Adrenal gland (tissue), 9 donors: ENCODE measurements at regions not wholly inside any gene's neighbourhood (a gene's known extent, or its start where the extent isn't known, plus 50 kb on each side); places are given as distances from the start of the nearest gene placed in this dataset.
"Not testable (repeated sequence)": the region's sequence is repeated elsewhere in the genome, so short reads cannot be mapped to it uniquely, and the experiment has no call there.

Experiments
- DNase-seq, 7 donors: peaks; one replicate each; pipeline ENCODE4 v3.0.0-alpha.2; 2019 to 2020
- H3K27ac ChIP-seq, 5 donors: fragments of 200-600 bp; sonication (generic) in 4 of 5; 1 replicate in 3 of 5; 2 replicates in 2 of 5; pipeline versions ENCODE4 v1.5.1 to v1.8.0; 2016 to 2020; ENCODE audit warnings: mild to moderate bottlenecking in 1 of 5
- H3K27me3 ChIP-seq: fragments of 200-600 bp; 2 replicates; pipeline ENCODE4 v1.8.0; 2021
- H3K36me3 ChIP-seq, 2 donors: fragments of 200-600 bp; replicated peaks in 1 of 2; 1 replicate in 1 of 2; 2 replicates in 1 of 2; pipeline versions ENCODE4 v1.5.1 to v1.8.0; 2018 to 2022
- H3K4me1 ChIP-seq, 2 donors: fragments of 200-600 bp; replicated peaks in 1 of 2; 1 replicate in 1 of 2; 2 replicates in 1 of 2; pipeline versions ENCODE4 v1.5.1 to v1.8.0; 2018 to 2021
- H3K4me3 ChIP-seq, 4 donors: fragments of 200-600 bp; sonication (generic) in 3 of 4; one replicate each; pipeline ENCODE4 v1.5.1; 2016 to 2018
- H3K9me3 ChIP-seq, 3 donors: fragments of 200-600 bp; sonication (generic) in 1 of 3; replicated peaks in 1 of 3; 1 replicate in 2 of 3; 2 replicates in 1 of 3; pipeline versions ENCODE4 v1.5.1 to v1.8.0; 2016 to 2021
- CTCF ChIP-seq, 6 experiments: fragments of 450-650 bp in 4 of 6; fragments of 200-600 bp in 2 of 6; sonication (generic) in 1 of 6; IDR thresholded peaks; 1 replicate in 5 of 6; 2 replicates in 1 of 6; pipeline versions ENCODE4 v1.5.1 to v1.8.0; 2016 to 2021; ENCODE audit warnings: antibody characterized with exemption in 6 of 6, mild to moderate bottlenecking in 2 of 6, moderate library complexity in 1 of 6
- POLR2A ChIP-seq, 2 donors: fragments of 450-650 bp; IDR thresholded peaks; one replicate each; pipeline ENCODE4 v1.6.1; 2017; ENCODE audit warnings: antibody characterized with exemption in 2 of 2, mild to moderate bottlenecking in 2 of 2, moderate library complexity in 1 of 2
- WGBS, 4 donors: extraction: QIAGEN DNeasy Blood & Tissue Kit in 2 of 4; methylation state at CpG; one replicate each; pipeline versions ENCODE4 v1.1.5 to v1.1.7; 2013 to 2017; 5-methylcytosine and 5-hydroxymethylcytosine counted together
- intact Hi-C, 2 donors: fragments of 100-400 bp; cut with DNase I; formaldehyde crosslinking; loops; one replicate each; pipeline versions ENCODE4 v1.14.1 to v1.15.0; 2022 to 2023
- donor health status: healthy with polysubstance abuse.
- donor health status: Bipolar disorder and iron deficiency.
- donor health status: DM: yes; HTN: yes; CAD: no.
- donor health status: DM: no; HTN: no; CAD: no.
- donor health status: DM: no; HTN: no; CAD: no.

- intact Hi-C loops, result loop anchor here in 1 of 2 donors (10.0 kb wide), 1 partner anchor 202 kb away; no protein-coding TSS in a partner anchor
- no peak overlapping the region for H3K4me3 ChIP-seq
- H3K36me3 ChIP-seq, result no peaks in the 10 kb centered on the region
- no peaks in the 10 kb centered on the region for H3K4me1 ChIP-seq
- H3K27ac ChIP-seq, result no peak overlapping the region
- no peaks in the 10 kb centered on the region for H3K27me3 ChIP-seq
- no peak for TF ChIP-seq CTCF (IDR thresholded peaks at IDR 0.05)
- no peak for TF ChIP-seq POLR2A (IDR thresholded peaks at IDR 0.05)
- no peaks in the 10 kb centered on the region for H3K9me3 ChIP-seq
- no peak for DNase-seq
- WGBS, 4 donors, result 69 to 90% (median 78%) methylated on average over 8 of the region's 8 CpGs
Observed at GRCh38 chr2:133892352-133892913, 324.2 kb upstream of the NCKAP5 start.

- TF ChIP-seq POLR2A (IDR thresholded peaks at IDR 0.05) (no peak), CTCF (IDR thresholded peaks at IDR 0.05) (no peak)
- no peak for DNase-seq
- Histone ChIP-seq H3K9me3 (no peaks in the 10 kb centered on the region), H3K4me1 (no peaks in the 10 kb centered on the region), H3K4me3 (no peak overlapping the region), H3K27ac (no peak overlapping the region), H3K36me3 (no peaks in the 10 kb centered on the region), H3K27me3 (no peaks in the 10 kb centered on the region)
- intact Hi-C loops, result loop anchor here in 1 of 2 donors (10.0 kb wide), 1 partner anchor 200 kb away; no protein-coding TSS in a partner anchor
- WGBS, 4 donors, result 93 to 95% (median 94%) methylated on average over 7 to 9 of the region's 9 CpGs
Observed at GRCh38 chr2:133894429-133894828, 326.2 kb upstream of the NCKAP5 start.

- intact Hi-C loops, result loop anchor here in 1 of 2 donors (10.0 kb wide), 1 partner anchor 197 kb away; no protein-coding TSS in a partner anchor
- not testable (repeated sequence) for H3K36me3 ChIP-seq, DNase-seq, H3K9me3 ChIP-seq, H3K27me3 ChIP-seq, H3K4me3 ChIP-seq, H3K27ac ChIP-seq, H3K4me1 ChIP-seq
- WGBS, 4 donors, result 74 to 88% (median 81%) methylated on average over 4 of the region's 4 CpGs
Observed at GRCh38 chr2:133897838-133898237, 329.6 kb upstream of the NCKAP5 start.

- no peaks in the 10 kb centered on the region for H3K4me1 ChIP-seq
- DNase-seq, result no peak
Observed at GRCh38 chr2:133900909-133901308, 332.6 kb upstream of the NCKAP5 start.

More at GRCh38 chr2:133900909-133901308, 332.6 kb upstream of the NCKAP5 start:
- intact Hi-C loops, result no loop called here
- H3K27ac ChIP-seq, result no peak overlapping the region
- no peaks in the 10 kb centered on the region for H3K9me3 ChIP-seq
- no peak overlapping the region for H3K4me3 ChIP-seq
- 76 to 88% (median 81%) methylated on average over 3 of the region's 3 CpGs for WGBS, 4 donors
- H3K36me3 ChIP-seq, result no peaks in the 10 kb centered on the region
- H3K27me3 ChIP-seq, result no peaks in the 10 kb centered on the region
- TF ChIP-seq CTCF (IDR thresholded peaks at IDR 0.05) (no peak), POLR2A (IDR thresholded peaks at IDR 0.05) (no peak)
